Heart right ventricle (tissue), 16 donors: ENCODE measurements at regions not wholly inside any gene's neighbourhood (a gene's known extent, or its start where the extent isn't known, plus 50 kb on each side); places are given as distances from the start of the nearest gene placed in this dataset.

ENCODE experiments used
- ATAC-seq, 8 donors: fragments of 200-7000 bp; cut with Tn5 transposase; one replicate each; pipeline ENCODE4 v1.9.1; 2020; ENCODE audit warnings: mild to moderate bottlenecking in 8 of 8, moderate library complexity in 8 of 8, moderate number of reproducible peaks in 1 of 8
- DNase-seq, 2 donors: peaks; one replicate each; pipeline ENCODE4 v3.0.0-alpha.2; 2020
- H3K27ac ChIP-seq, 10 donors: fragments of 200-600 bp; sonication (generic) in 2 of 10; one replicate each; pipeline versions ENCODE4 v1.5.0 to v1.8.0; 2020 to 2022; ENCODE audit warnings: mild to moderate bottlenecking in 3 of 10
- H3K27me3 ChIP-seq, 7 donors: fragments of 200-600 bp; one replicate each; pipeline ENCODE4 v1.8.0; 2021 to 2022; ENCODE audit warnings: mild to moderate bottlenecking in 2 of 7
- H3K36me3 ChIP-seq, 9 donors: fragments of 200-600 bp; sonication (generic) in 1 of 9; one replicate each; pipeline versions ENCODE4 v1.5.0 to v1.8.0; 2020 to 2022; ENCODE audit warnings: mild to moderate bottlenecking in 2 of 9
- H3K4me1 ChIP-seq, 9 donors: fragments of 200-600 bp; sonication (generic) in 1 of 9; one replicate each; pipeline versions ENCODE4 v1.5.0 to v1.8.0; 2020 to 2022; ENCODE audit warnings: mild to moderate bottlenecking in 4 of 9
- H3K4me3 ChIP-seq, 10 donors: fragments of 200-600 bp; sonication (generic) in 2 of 10; one replicate each; pipeline versions ENCODE4 v1.5.0 to v1.8.0; 2020 to 2022; ENCODE audit warnings: mild to moderate bottlenecking in 7 of 10, moderate library complexity in 2 of 10
- H3K9me3 ChIP-seq, 11 donors: fragments of 200-600 bp in 10 of 11; sonication (generic) in 2 of 11; one replicate each; pipeline versions ENCODE4 v1.5.0 to v1.8.0; 2013 to 2022; ENCODE audit warnings: mild to moderate bottlenecking in 2 of 11, control low read depth in 1 of 11, moderate library complexity in 1 of 11
- WGBS, 2 donors: extraction: QIAGEN DNeasy Blood & Tissue Kit; methylation state at CpG; one replicate each; pipeline ENCODE4 v1.1.7; 2013; ENCODE audit warnings: inconsistent platforms in 1 of 2; 5-methylcytosine and 5-hydroxymethylcytosine counted together
- intact Hi-C, 10 donors: fragments of 100-400 bp; cut with DNase I; formaldehyde crosslinking; loops; one replicate each; pipeline versions ENCODE4 v1.11.1 to v1.14.2; 2022
- TF ChIP-seq, protein P1 (sequence below), 9 donors: fragments of 200-600 bp; sonication (generic) in 2 of 9; IDR thresholded peaks; one replicate each; pipeline versions ENCODE4 v1.5.0 to v1.8.0; 2021 to 2022; ENCODE audit warnings: antibody characterized with exemption in 9 of 9, mild to moderate bottlenecking in 5 of 9, moderate library complexity in 1 of 9
- donor health status: Arrhythmogenic right ventricular cardiomyopathy.
- donor health status: ischemic (EF 13 %, LVEDD 7.1; RV severe dilation, severe dysfunction).
- donor health status: healthy with polysubstance abuse.
- donor health status: DM: no; HTN: yes; CAD: no.
- donor health status: DM: no; HTN: no; CAD: no.
- donor health status: ischemic (EF 25% LVEDD 6.9; RV normal size, moderate dysfunction).
- donor health status: ischemic (EF 25% LVEDD 5.7; RV mildly dilated, moderate dysfunction).
- donor health status: healthy.
- donor health status: DM: yes; HTN: yes; CAD: no.
- donor health status: Ischemic cardiomyopathy.
- donor health status: ischemic (EF 35%, LVEDD 5.7; RV mildly dilated, moderate dysfunction).
- donor health status: nonischemic (EF 11% LVEDD 7.7; RV severe dilation, severe dysfunction).
- donor health status: DM: yes; HTN: yes; CAD: no.
- donor health status: PGD.
- donor health status: ischemic (EF 29% LVEDD 5.4; RV normal size, mild dysfunction).
- donor health status: nonischemic (EF 23%, LVEDD 6.1; RV moderate dilation, normal function).

DNA sequence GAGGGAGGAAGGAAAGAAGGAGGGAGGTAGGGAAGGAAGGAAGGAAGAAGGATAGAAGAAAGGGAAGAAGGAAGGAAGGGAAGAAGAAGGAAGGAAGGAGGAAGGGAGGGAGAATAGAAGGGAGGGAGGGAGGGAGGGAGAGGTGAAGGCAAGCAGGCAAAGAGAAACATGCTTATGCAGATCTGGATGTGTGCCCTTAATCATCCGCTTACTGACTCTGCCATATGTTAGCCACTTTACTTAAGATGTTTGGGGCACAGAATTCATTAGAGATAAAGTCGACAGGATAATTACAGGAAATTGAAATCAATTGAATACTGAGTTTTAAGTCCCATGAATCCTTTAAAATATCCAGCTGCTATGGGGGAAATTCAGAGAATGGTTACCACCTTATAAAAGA is 334.2 kb downstream of the GRB14 start:
- peaks cover 0 to 15% (median 0%) of the 10 kb centered on the region in 11 donors for H3K9me3 ChIP-seq
- no peaks in the 10 kb centered on the region for H3K4me1 ChIP-seq
- H3K27me3 ChIP-seq = no peaks in the 10 kb centered on the region
- no peak overlapping the region for H3K4me3 ChIP-seq
- H3K36me3 ChIP-seq = no peaks in the 10 kb centered on the region
- H3K27ac ChIP-seq = no peak overlapping the region
- no peak for DNase-seq
- TF ChIP-seq, protein P1, sequence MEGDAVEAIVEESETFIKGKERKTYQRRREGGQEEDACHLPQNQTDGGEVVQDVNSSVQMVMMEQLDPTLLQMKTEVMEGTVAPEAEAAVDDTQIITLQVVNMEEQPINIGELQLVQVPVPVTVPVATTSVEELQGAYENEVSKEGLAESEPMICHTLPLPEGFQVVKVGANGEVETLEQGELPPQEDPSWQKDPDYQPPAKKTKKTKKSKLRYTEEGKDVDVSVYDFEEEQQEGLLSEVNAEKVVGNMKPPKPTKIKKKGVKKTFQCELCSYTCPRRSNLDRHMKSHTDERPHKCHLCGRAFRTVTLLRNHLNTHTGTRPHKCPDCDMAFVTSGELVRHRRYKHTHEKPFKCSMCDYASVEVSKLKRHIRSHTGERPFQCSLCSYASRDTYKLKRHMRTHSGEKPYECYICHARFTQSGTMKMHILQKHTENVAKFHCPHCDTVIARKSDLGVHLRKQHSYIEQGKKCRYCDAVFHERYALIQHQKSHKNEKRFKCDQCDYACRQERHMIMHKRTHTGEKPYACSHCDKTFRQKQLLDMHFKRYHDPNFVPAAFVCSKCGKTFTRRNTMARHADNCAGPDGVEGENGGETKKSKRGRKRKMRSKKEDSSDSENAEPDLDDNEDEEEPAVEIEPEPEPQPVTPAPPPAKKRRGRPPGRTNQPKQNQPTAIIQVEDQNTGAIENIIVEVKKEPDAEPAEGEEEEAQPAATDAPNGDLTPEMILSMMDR (IDR thresholded peaks at IDR 0.05) = no peak
- 73 to 78% methylated on average over 2 of the region's 2 CpGs for WGBS, 2 donors
- intact Hi-C loops = no loop called here
- no peak for ATAC-seq

DNA sequence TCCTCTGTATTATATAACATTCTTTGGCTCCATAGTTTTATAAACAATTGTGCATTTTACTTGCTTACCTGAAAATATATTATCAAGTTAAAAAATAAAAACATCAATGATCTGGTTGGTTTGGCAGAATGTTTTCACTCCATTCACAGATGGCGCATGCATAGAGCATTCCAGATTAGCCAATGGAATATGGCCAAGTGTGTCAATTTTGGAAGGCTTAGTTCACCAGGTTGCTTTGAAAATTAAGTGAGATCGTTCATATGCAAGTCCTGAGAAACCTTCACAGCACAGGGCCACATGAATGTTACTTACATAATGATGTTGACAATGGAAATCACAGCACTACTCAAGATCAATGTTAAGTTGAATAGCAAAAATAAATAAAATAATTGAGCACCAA is 335.7 kb downstream of the GRB14 start:
- Histone ChIP-seq H3K9me3 (peaks cover 0 to 10% (median 0%) of the 10 kb centered on the region in 11 donors), H3K27me3 (no peaks in the 10 kb centered on the region), H3K4me1 (no peaks in the 10 kb centered on the region), H3K27ac (no peak overlapping the region), H3K36me3 (no peaks in the 10 kb centered on the region), H3K4me3 (no peak overlapping the region)
- intact Hi-C loops = no loop called here
- 85 to 88% methylated on average over 2 of the region's 2 CpGs for WGBS, 2 donors
- TF ChIP-seq, protein P1 (IDR thresholded peaks at IDR 0.05) = no peak
- DNase-seq = no peak
- ATAC-seq = no peak

DNA sequence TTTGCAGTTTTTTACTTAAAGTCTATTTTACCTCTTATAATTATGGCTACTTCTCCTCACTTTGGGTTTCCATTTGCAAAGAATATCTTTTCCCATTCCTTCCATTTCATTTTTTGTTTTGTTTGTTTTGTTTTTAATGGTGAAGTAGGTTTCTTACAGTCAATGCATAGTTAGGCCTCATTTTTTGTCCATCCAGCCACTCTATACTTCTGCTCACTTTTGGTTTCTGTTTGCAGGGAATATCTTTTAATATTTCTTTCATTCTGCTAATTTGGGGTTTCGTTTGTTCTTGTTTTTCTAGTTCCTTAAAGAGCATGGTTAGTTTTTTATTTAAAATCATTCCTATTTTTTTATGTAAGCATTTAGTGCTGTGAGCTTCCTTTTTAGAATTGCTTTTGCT is 339.4 kb downstream of the GRB14 start:
- Histone ChIP-seq H3K36me3 (no peaks in the 10 kb centered on the region), H3K4me1 (no peaks in the 10 kb centered on the region), H3K9me3 (peaks cover 0 to 11% (median 0%) of the 10 kb centered on the region in 11 donors), H3K4me3 (no peak overlapping the region), H3K27me3 (no peaks in the 10 kb centered on the region), H3K27ac (no peak overlapping the region)
- DNase-seq (no peak), ATAC-seq (no peak)
- WGBS, 2 donors = 64 to 84% methylated on average over 1 of the region's 1 CpG
- intact Hi-C loops = no loop called here
- TF ChIP-seq, protein P1 (IDR thresholded peaks at IDR 0.05) = no peak

DNA sequence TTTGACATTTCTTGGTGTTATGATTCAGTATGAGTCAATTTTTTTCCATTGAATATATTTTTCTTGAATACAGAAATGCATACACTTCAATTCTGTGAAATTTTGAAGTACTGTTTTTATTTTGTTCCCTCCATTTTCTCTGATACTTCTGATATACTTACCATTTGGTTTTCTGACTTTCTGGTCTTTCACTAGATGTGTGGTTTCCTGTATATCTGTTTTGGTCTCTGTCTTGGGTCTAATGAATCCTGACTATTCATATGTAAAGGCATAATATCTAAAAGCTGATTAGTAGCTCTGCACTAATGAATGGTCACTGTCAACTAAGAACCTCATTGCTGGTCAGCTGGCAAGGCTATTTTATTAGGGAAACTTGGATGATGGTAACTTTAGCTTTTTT is 345.6 kb downstream of the GRB14 start:
- intact Hi-C loops = no loop called here
- ATAC-seq = no peak
- Histone ChIP-seq H3K4me3 (no peak overlapping the region), H3K27ac (no peak overlapping the region), H3K36me3 (no peaks in the 10 kb centered on the region), H3K9me3 (peaks cover 0 to 12% (median 0%) of the 10 kb centered on the region in 11 donors), H3K4me1 (no peaks in the 10 kb centered on the region), H3K27me3 (no peaks in the 10 kb centered on the region)
- TF ChIP-seq, protein P1 (IDR thresholded peaks at IDR 0.05) = no peak
- DNase-seq = no peak

DNA sequence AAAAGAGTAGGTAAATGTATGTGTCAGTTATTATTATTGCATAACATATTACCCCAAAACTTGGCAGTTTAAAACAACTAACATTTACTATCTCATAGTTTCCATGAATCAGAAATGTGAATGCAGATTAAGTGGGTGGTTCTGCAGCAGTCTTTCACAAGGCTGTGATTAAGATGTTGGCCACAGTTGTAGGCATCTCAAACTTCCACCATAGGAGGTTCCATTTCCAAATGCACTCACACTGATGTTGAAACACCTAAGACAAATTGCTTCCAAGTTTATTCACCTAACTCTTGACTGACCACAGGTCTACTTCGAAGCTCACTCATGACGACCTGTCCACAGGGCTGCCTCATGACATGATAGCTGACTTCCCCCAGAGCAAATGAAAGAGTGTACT is 360.8 kb downstream of the GRB14 start:
- DNase-seq (no peak), ATAC-seq (no peak)
- Histone ChIP-seq H3K36me3 (no peaks in the 10 kb centered on the region), H3K4me1 (no peaks in the 10 kb centered on the region), H3K9me3 (no peaks in the 10 kb centered on the region), H3K27me3 (no peaks in the 10 kb centered on the region), H3K4me3 (no peak overlapping the region), H3K27ac (no peak overlapping the region)
- TF ChIP-seq, protein P1 (IDR thresholded peaks at IDR 0.05) = no peak
- intact Hi-C loops = no loop called here
- WGBS, 2 donors = 71 to 93% methylated on average over 2 of the region's 2 CpGs
